ENCODE measurements at regions not wholly inside any gene's neighbourhood (a gene's known extent, or its start where the extent isn't known, plus 50 kb on each side); places are given as distances from the start of the nearest gene placed in this dataset.

DNA sequence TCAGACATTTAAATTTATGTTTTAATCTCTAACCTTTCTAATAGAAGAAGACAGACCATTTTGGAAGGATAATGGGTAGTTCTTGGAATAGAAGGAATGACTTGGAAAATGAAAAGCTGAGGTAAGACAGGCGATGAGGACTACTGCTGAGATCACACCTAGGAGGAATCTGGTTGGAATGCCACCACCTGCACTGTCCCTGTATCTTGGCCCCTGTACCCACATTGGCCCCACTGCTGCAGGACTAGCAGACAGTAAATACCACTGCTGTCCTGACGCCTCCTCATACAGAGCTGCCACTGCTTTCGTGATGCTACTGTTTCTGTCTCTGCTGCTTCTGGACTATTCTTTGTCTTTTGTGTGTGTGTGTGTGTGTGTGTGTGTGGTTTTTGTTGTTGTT lies 359.8 kb downstream of the TMEM232 start:
- TF ChIP-seq, protein P1, sequence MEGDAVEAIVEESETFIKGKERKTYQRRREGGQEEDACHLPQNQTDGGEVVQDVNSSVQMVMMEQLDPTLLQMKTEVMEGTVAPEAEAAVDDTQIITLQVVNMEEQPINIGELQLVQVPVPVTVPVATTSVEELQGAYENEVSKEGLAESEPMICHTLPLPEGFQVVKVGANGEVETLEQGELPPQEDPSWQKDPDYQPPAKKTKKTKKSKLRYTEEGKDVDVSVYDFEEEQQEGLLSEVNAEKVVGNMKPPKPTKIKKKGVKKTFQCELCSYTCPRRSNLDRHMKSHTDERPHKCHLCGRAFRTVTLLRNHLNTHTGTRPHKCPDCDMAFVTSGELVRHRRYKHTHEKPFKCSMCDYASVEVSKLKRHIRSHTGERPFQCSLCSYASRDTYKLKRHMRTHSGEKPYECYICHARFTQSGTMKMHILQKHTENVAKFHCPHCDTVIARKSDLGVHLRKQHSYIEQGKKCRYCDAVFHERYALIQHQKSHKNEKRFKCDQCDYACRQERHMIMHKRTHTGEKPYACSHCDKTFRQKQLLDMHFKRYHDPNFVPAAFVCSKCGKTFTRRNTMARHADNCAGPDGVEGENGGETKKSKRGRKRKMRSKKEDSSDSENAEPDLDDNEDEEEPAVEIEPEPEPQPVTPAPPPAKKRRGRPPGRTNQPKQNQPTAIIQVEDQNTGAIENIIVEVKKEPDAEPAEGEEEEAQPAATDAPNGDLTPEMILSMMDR (IDR thresholded peaks at IDR 0.05) = no peak
- no peak for TF ChIP-seq POLR2A (IDR thresholded peaks at IDR 0.05)
